ENCODE measurements at regions not wholly inside any gene's neighbourhood (a gene's known extent, or its start where the extent isn't known, plus 50 kb on each side); places are given as distances from the start of the nearest gene placed in this dataset.
"Not testable (repeated sequence)": the region's sequence is repeated elsewhere in the genome, so short reads cannot be mapped to it uniquely, and the experiment has no call there.

DNA sequence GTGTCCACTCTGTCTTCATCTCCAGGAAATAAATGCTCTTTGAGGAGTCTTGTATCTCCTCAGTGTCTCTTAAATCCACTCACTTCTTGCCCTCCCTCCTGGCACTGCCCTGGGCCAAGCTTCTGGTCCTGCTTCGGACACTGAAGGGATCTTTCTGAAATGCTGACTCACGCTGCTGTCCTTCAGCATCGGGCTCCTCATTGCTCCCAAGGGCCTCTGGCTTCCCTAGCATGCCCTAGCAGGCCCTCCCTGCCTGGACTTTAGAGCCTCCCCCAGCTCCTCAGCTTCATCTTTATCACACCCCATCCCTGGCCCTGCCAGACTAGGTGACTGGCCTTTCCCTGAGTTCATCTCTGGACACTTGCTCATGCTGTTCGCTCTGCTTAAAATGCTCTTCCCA, 96.6 kb downstream of the FOXD2 start:
- Histone ChIP-seq H3K27ac (ENCODE audit: low read depth, low read length) (no peak overlapping the region), H3K4me3 (ENCODE audit: low read depth in 1 of 5, low read length in 5 of 5) (no peak overlapping the region), H3K36me3 (ENCODE audit: control insufficient read depth in 5 of 5, insufficient read depth in 5 of 5, low read length in 5 of 5) (no peaks in the 10 kb centered on the region), H3K9me3 (ENCODE audit: control insufficient read depth in 5 of 5, low read length in 5 of 5) (peaks cover 0 to 4% (median 3%) of the 10 kb centered on the region in 5 donors), H3K27me3 (ENCODE audit: control insufficient read depth in 5 of 5, insufficient read depth in 4 of 5, low read length in 5 of 5) (peaks cover 0 to 2% (median 0%) of the 10 kb centered on the region in 5 donors), H3K4me1 (ENCODE audit: control insufficient read depth in 5 of 5, insufficient read depth in 5 of 5, low read length in 5 of 5) (peaks cover 4 to 33% (median 27%) of the 10 kb centered on the region in 5 donors), H3K9ac (ENCODE audit: low read length in 5 of 5) (no peak overlapping the region)

DNA sequence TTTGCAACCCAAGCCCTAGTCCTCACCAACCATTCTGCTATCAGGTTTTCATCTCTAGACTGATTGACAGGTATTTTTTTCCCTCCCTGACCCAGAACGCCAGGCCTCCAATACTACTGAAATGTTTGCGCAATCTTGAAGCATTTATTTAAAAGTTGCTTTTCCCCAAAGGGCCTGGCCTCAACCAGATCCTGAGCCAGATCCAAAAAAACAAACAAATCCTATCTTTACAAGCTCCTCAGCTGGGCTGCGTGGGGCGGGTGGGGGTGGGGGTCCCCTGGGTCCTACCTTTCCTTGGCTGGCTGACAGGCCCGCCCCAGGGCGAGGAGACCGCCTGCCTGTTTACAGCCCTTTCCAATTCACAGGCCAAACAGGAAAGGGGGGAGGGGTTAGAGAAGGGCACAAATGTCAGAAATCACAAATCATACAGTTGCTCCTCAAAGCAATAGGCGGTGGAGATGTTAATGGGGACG, 98.8 kb downstream of the FOXD2 start:
- no peak overlapping the region for H3K4me3 ChIP-seq (ENCODE audit: low read depth in 1 of 5, low read length in 5 of 5)
- peaks cover 4 to 33% (median 27%) of the 10 kb centered on the region in 5 donors for H3K4me1 ChIP-seq (ENCODE audit: control insufficient read depth in 5 of 5, insufficient read depth in 5 of 5, low read length in 5 of 5)
- no peaks in the 10 kb centered on the region for H3K36me3 ChIP-seq (ENCODE audit: control insufficient read depth in 5 of 5, insufficient read depth in 5 of 5, low read length in 5 of 5)
- H3K27ac ChIP-seq (ENCODE audit: low read depth, low read length), result no peak overlapping the region
- H3K9me3 ChIP-seq (ENCODE audit: control insufficient read depth in 5 of 5, low read length in 5 of 5), result peaks cover 0 to 3% (median 0%) of the 10 kb centered on the region in 5 donors
- H3K27me3 ChIP-seq (ENCODE audit: control insufficient read depth in 5 of 5, insufficient read depth in 4 of 5, low read length in 5 of 5), result no peaks in the 10 kb centered on the region
- no peak overlapping the region for H3K9ac ChIP-seq (ENCODE audit: low read length in 5 of 5)

DNA sequence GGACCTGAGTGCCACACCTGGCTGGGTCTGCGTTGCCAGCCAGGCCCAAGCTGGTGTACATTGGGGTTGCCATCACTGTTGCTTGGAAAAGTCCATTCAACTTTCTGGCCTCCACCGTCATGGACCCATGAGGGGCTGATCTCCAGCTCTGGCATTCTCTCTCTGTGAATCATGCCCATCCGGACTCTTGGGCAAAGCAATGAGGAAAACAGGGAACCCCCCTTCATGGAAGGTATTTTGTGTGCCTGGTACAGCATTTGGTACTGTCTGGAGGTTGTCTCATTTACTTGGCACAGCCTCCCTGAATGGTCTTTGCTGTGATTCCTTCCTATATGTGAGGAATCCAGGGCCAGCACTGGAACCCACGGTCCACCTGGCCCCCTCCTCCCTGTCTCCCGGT, 99.4 kb downstream of the FOXD2 start:
- Histone ChIP-seq H3K27me3 (ENCODE audit: control insufficient read depth in 5 of 5, insufficient read depth in 4 of 5, low read length in 5 of 5) (no peaks in the 10 kb centered on the region), H3K4me3 (ENCODE audit: low read depth in 1 of 5, low read length in 5 of 5) (no peak overlapping the region), H3K27ac (ENCODE audit: low read depth, low read length) (no peak overlapping the region), H3K9ac (ENCODE audit: low read length in 5 of 5) (no peak overlapping the region), H3K4me1 (ENCODE audit: control insufficient read depth in 5 of 5, insufficient read depth in 5 of 5, low read length in 5 of 5) (peaks cover 4 to 33% (median 27%) of the 10 kb centered on the region in 5 donors), H3K36me3 (ENCODE audit: control insufficient read depth in 5 of 5, insufficient read depth in 5 of 5, low read length in 5 of 5) (no peaks in the 10 kb centered on the region), H3K9me3 (ENCODE audit: control insufficient read depth in 5 of 5, low read length in 5 of 5) (peaks cover 0 to 3% (median 0%) of the 10 kb centered on the region in 5 donors)

DNA sequence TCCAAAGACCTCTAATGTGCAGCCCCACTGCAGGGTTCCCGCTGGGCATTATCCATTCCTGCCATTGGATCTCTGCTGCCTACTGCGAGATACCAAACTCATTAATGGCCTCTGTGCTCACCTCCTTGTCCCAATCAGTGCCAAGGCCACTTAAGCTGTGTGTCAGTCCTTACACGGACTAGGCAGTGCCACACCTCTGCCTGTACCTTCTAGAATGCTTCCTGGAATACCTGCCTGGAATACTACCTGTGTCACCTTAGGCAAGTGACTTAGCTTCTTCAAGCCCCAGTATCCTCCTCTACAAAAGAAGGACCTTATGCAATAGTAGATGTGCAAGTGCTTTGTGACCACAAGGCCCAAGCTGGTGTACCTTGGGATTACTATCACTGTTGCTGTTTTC, 100.1 kb downstream of the FOXD2 start:
- Histone ChIP-seq H3K36me3 (ENCODE audit: control insufficient read depth in 5 of 5, insufficient read depth in 5 of 5, low read length in 5 of 5) (no peaks in the 10 kb centered on the region), H3K4me3 (ENCODE audit: low read depth in 1 of 5, low read length in 5 of 5) (no peak overlapping the region), H3K4me1 (ENCODE audit: control insufficient read depth in 5 of 5, insufficient read depth in 5 of 5, low read length in 5 of 5) (peaks cover 2 to 30% (median 21%) of the 10 kb centered on the region in 5 donors), H3K27me3 (ENCODE audit: control insufficient read depth in 5 of 5, insufficient read depth in 4 of 5, low read length in 5 of 5) (no peaks in the 10 kb centered on the region), H3K9ac (ENCODE audit: low read length in 5 of 5) (no peak overlapping the region), H3K27ac (ENCODE audit: low read depth, low read length) (no peak overlapping the region), H3K9me3 (ENCODE audit: control insufficient read depth in 5 of 5, low read length in 5 of 5) (peaks cover 0 to 3% (median 0%) of the 10 kb centered on the region in 5 donors)

DNA sequence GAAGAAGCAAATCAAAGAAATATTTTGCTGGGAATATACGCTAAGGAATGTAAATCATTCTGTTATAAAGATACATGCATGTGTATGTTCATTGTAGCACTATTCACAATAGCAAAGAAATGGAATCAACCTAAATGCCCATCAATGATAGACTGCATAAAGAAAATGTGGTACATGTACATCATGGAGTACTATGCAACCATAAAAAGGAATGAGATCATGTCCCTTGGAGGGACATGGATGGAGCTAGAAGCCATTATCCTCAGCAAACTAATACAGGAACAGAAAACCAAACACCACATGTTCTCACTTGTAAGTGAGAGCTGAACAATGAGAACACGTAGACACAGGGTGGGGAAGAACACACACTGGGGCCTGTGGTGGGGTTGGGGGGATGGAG, 100.7 kb downstream of the FOXD2 start:
- H3K27me3 ChIP-seq (ENCODE audit: control insufficient read depth in 5 of 5, insufficient read depth in 4 of 5, low read length in 5 of 5); H3K9ac ChIP-seq (ENCODE audit: low read length in 5 of 5); H3K27ac ChIP-seq (ENCODE audit: low read depth, low read length): not testable (repeated sequence)

DNA sequence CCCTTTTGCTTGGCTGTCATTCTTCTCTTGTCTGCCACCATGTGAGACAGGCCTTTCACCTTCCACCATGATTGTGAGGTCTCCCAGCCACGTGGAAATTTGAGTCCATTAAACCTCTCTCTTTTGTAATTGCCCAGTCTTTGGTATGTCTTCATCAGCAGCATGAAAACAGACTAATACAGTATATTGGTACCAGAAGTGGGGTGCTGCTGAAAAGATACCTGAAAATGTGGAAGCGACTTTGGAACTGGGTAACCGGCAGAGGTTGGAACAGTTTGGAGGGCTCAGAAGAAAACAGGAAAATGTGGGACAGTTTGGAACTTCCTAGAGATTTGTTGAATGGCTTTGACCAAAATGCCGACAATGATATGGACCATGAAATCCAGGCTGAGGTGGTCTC, 103.9 kb downstream of the FOXD2 start:
- H3K27me3 ChIP-seq (ENCODE audit: control insufficient read depth in 5 of 5, insufficient read depth in 4 of 5, low read length in 5 of 5); H3K9ac ChIP-seq (ENCODE audit: low read length in 5 of 5); H3K4me3 ChIP-seq (ENCODE audit: low read depth in 1 of 5, low read length in 5 of 5); H3K4me1 ChIP-seq (ENCODE audit: control insufficient read depth in 5 of 5, insufficient read depth in 5 of 5, low read length in 5 of 5); H3K36me3 ChIP-seq (ENCODE audit: control insufficient read depth in 5 of 5, insufficient read depth in 5 of 5, low read length in 5 of 5); H3K9me3 ChIP-seq (ENCODE audit: control insufficient read depth in 5 of 5, low read length in 5 of 5); H3K27ac ChIP-seq (ENCODE audit: low read depth, low read length): not testable (repeated sequence)

More for the DNA sequence above, 100.7 kb downstream of the FOXD2 start:
- H3K9me3 ChIP-seq (ENCODE audit: control insufficient read depth in 5 of 5, low read length in 5 of 5); H3K36me3 ChIP-seq (ENCODE audit: control insufficient read depth in 5 of 5, insufficient read depth in 5 of 5, low read length in 5 of 5); H3K4me3 ChIP-seq (ENCODE audit: low read depth in 1 of 5, low read length in 5 of 5): not testable (repeated sequence)
- peaks cover 2 to 26% (median 18%) of the 10 kb centered on the region in 5 donors for H3K4me1 ChIP-seq (ENCODE audit: control insufficient read depth in 5 of 5, insufficient read depth in 5 of 5, low read length in 5 of 5)

DNA sequence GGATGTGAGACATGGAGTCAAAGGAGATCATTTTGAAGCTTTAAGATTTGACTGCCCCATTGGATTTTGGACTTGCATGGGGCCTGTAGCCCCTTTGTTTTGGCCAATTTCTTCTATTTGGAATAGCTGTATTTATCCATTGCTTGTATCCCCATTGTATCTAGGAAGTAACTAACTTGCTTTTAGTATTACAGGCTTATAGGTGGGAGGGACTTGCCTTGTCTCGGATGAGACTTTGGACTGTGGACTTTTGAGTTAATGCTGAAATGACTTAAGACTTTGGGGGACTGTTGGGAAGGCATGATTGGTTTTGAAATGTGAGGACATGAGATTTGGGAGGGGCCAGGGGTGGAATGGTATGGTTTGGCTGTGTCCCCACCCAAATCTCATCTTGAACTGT, 105.2 kb downstream of the FOXD2 start:
- not testable (repeated sequence) for H3K27ac ChIP-seq (ENCODE audit: low read depth, low read length); H3K4me1 ChIP-seq (ENCODE audit: control insufficient read depth in 5 of 5, insufficient read depth in 5 of 5, low read length in 5 of 5); H3K9ac ChIP-seq (ENCODE audit: low read length in 5 of 5); H3K4me3 ChIP-seq (ENCODE audit: low read depth in 1 of 5, low read length in 5 of 5); H3K9me3 ChIP-seq (ENCODE audit: control insufficient read depth in 5 of 5, low read length in 5 of 5); H3K36me3 ChIP-seq (ENCODE audit: control insufficient read depth in 5 of 5, insufficient read depth in 5 of 5, low read length in 5 of 5); H3K27me3 ChIP-seq (ENCODE audit: control insufficient read depth in 5 of 5, insufficient read depth in 4 of 5, low read length in 5 of 5)

DNA sequence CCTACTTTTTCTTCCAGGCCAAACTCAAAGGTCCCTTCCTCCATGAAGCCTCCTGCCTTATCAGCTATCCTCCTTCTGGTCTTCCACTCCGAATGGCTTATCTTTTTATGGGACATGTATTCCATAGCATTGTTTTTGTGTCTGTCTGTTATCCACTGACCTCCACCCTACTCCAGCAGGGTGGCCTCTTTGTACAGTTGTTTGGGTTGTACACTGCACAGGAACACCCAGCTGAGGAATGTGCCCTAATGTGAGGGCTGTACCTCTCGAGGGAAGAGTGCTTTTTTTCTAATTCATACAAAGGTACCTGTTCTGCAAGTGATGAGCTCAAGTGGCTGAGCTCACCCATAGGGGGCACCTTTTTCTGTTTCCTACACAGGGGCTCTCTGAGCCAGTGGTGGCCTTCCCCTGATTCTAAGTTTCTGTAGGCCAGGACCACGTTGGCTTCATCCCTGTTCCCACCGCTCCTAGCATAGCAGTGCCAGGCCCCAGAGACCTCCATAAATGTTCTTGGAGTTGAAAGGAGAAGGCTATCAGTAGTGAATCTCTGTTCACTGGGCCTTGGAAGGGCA, 108.2 kb downstream of the FOXD2 start:
- Histone ChIP-seq H3K27ac (ENCODE audit: low read depth, low read length) (no peak overlapping the region), H3K27me3 (ENCODE audit: control insufficient read depth in 5 of 5, insufficient read depth in 4 of 5, low read length in 5 of 5) (peaks cover 0 to 5% (median 0%) of the 10 kb centered on the region in 5 donors), H3K36me3 (ENCODE audit: control insufficient read depth in 5 of 5, insufficient read depth in 5 of 5, low read length in 5 of 5) (no peaks in the 10 kb centered on the region), H3K9ac (ENCODE audit: low read length in 5 of 5) (no peak overlapping the region), H3K4me1 (ENCODE audit: control insufficient read depth in 5 of 5, insufficient read depth in 5 of 5, low read length in 5 of 5) (no peaks in the 10 kb centered on the region), H3K9me3 (ENCODE audit: control insufficient read depth in 5 of 5, low read length in 5 of 5) (peaks cover 0 to 3% (median 0%) of the 10 kb centered on the region in 5 donors), H3K4me3 (ENCODE audit: low read depth in 1 of 5, low read length in 5 of 5) (no peak overlapping the region)

DNA sequence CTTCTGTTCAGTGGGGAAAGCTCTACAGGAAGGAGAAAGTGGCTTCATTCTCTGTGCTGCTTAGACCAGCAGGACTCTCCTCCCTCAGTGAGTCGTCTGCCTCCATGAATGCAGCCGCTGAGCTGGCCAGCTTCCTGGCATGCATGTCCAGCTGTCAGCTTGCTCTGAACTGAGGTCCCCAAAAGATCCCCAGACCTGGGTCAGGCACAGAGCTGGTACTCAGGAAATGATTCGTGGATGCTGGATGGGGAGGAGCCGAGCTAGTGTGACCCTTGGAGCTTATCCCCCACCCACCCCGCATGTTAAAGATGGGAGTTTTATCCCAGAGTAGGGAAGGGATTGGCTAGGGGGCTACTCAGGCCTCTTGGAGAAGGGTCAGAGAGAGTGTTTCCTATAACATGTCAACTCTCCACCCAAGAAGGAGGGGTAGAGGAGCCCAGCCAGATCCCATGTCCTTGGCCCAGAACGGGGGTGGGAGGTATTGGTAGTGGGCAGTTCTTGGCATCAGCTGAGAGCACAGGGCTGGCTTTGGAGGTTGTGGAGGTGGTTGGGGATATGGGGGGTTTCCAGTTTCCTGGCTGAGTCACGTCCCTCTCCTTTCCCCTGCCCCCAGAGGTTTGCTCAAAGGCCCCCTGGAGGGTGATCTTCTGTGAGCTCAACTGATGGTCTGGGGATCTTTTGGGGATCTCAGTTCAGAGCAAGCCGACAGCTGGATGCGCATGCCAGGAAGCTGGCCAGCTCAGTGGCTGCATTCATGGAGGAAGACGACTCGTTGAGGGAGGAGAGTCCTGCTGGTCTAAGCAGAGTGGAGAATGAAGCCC, 110.1 kb downstream of the FOXD2 start:
- H3K9ac ChIP-seq (ENCODE audit: low read length in 5 of 5), result no peak overlapping the region
- H3K4me3 ChIP-seq (ENCODE audit: low read depth in 1 of 5, low read length in 5 of 5), result no peak overlapping the region
- H3K27me3 ChIP-seq (ENCODE audit: control insufficient read depth in 5 of 5, insufficient read depth in 4 of 5, low read length in 5 of 5), result peaks cover 0 to 15% (median 7%) of the 10 kb centered on the region in 5 donors
- H3K27ac ChIP-seq (ENCODE audit: low read depth, low read length), result no peak overlapping the region
- H3K9me3 ChIP-seq (ENCODE audit: control insufficient read depth in 5 of 5, low read length in 5 of 5), result no peaks in the 10 kb centered on the region
- no peaks in the 10 kb centered on the region for H3K36me3 ChIP-seq (ENCODE audit: control insufficient read depth in 5 of 5, insufficient read depth in 5 of 5, low read length in 5 of 5)
- no peaks in the 10 kb centered on the region for H3K4me1 ChIP-seq (ENCODE audit: control insufficient read depth in 5 of 5, insufficient read depth in 5 of 5, low read length in 5 of 5)

DNA sequence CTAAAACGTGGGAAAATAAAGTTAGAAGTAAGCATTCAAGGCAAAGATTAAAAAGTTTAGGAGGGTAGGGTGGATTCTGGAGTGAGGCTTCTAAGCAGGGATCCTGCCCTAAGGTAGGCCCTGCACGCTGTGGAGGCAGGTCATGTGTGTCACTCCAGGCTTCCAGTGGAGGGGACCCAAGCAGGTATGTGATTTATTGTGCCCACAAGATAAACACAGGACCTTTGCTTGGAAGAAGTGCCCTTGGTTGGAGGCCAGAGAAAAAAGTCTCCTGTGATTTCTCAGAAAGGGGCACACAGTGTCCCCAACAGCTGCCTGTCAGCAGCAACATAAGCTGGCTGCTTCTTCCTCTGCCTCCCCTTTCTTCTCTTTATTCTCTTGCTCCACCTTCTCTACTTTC, 110.8 kb downstream of the FOXD2 start:
- H3K27ac ChIP-seq (ENCODE audit: low read depth, low read length), result no peak overlapping the region
- H3K4me3 ChIP-seq (ENCODE audit: low read depth in 1 of 5, low read length in 5 of 5), result no peak overlapping the region

More for the DNA sequence above, 110.8 kb downstream of the FOXD2 start:
- Histone ChIP-seq H3K36me3 (ENCODE audit: control insufficient read depth in 5 of 5, insufficient read depth in 5 of 5, low read length in 5 of 5) (no peaks in the 10 kb centered on the region), H3K9ac (ENCODE audit: low read length in 5 of 5) (no peak overlapping the region), H3K27me3 (ENCODE audit: control insufficient read depth in 5 of 5, insufficient read depth in 4 of 5, low read length in 5 of 5) (peaks cover 0 to 16% (median 7%) of the 10 kb centered on the region in 5 donors), H3K4me1 (ENCODE audit: control insufficient read depth in 5 of 5, insufficient read depth in 5 of 5, low read length in 5 of 5) (no peaks in the 10 kb centered on the region), H3K9me3 (ENCODE audit: control insufficient read depth in 5 of 5, low read length in 5 of 5) (no peaks in the 10 kb centered on the region)

Data from subcutaneous abdominal adipose tissue (tissue), 5 donors.